HG03354 (cell line): ENCODE measurements at regions not wholly inside any gene's neighbourhood (a gene's known extent, or its start where the extent isn't known, plus 50 kb on each side); places are given as distances from the start of the nearest gene placed in this dataset.
"Not testable (repeated sequence)": the region's sequence is repeated elsewhere in the genome, so short reads cannot be mapped to it uniquely, and the experiment has no call there.

Experiments
- ATAC-seq: cut with Tn5 transposase; IDR thresholded peaks from one replicate; pipeline ENCODE4 v1.9.1; 2021; ENCODE audit warnings: mild to moderate bottlenecking; ENCODE audit not compliant: unreplicated experiment, poor library complexity, severe bottlenecking

GRCh38 chr18:57890266-57890665 lies 87.2 kb upstream of the ATP8B1 start:
- ATAC-seq: no peak

- ATAC-seq: no peak
Observed at GRCh38 chr18:57889841-57890240, 86.7 kb upstream of the ATP8B1 start.

- ATAC-seq: no peak
Observed at GRCh38 chr18:57887543-57888383, 84.6 kb upstream of the ATP8B1 start.

GRCh38 chr18:57885931-57886330 lies 82.8 kb upstream of the ATP8B1 start:
- no peak for ATAC-seq

GRCh38 chr18:57882465-57882864 lies 79.3 kb upstream of the ATP8B1 start:
- ATAC-seq: no peak

- peak; percentile 87 for ATAC-seq
Observed at GRCh38 chr18:57881818-57882413, 78.8 kb upstream of the ATP8B1 start.

GRCh38 chr18:57879924-57880323 lies 76.8 kb upstream of the ATP8B1 start:
- not testable (repeated sequence) for ATAC-seq

- ATAC-seq: no peak
Observed at GRCh38 chr18:57869221-57869620, 66.1 kb upstream of the ATP8B1 start.

- no peak for ATAC-seq
Observed at GRCh38 chr18:57866355-57866754, 63.2 kb upstream of the ATP8B1 start.

- ATAC-seq: no peak
Observed at GRCh38 chr18:57864615-57865121, 61.6 kb upstream of the ATP8B1 start.

- ATAC-seq: no peak
Observed at GRCh38 chr18:57863706-57864105, 60.6 kb upstream of the ATP8B1 start.

GRCh38 chr18:57859314-57859713 lies 56.2 kb upstream of the ATP8B1 start:
- ATAC-seq: peak; percentile 80

GRCh38 chr18:57856557-57857280 lies 53.6 kb upstream of the ATP8B1 start:
- no peak for ATAC-seq

GRCh38 chr18:57856128-57856527 lies 53.0 kb upstream of the ATP8B1 start:
- no peak for ATAC-seq

- no peak for ATAC-seq
Observed at GRCh38 chr18:57855551-57855950, 52.4 kb upstream of the ATP8B1 start.

GRCh38 chr18:57854726-57855125 lies 51.6 kb upstream of the ATP8B1 start:
- ATAC-seq: no peak

- ATAC-seq: no peak
Observed at GRCh38 chr18:57853864-57854263, 50.7 kb upstream of the ATP8B1 start.

- ATAC-seq: no peak
Observed at GRCh38 chr18:57853133-57853532, 50.0 kb upstream of the ATP8B1 start.
